OCI-LY1 (cell line): ENCODE measurements at regions not wholly inside any gene's neighbourhood (a gene's known extent, or its start where the extent isn't known, plus 50 kb on each side); places are given as distances from the start of the nearest gene placed in this dataset.

Experiments used
- H2AFZ ChIP-seq: fragments of 200-600 bp; sonication (generic), shearing (Covaris generic); 2 replicates; pipeline ENCODE4 v1.6.0; 2014; ENCODE audit warnings: antibody characterized with exemption, mild to moderate bottlenecking, low read length
- H3F3A ChIP-seq: fragments of 200-600 bp; sonication (generic), shearing (Covaris generic); 2 replicates; pipeline ENCODE4 v1.6.0; 2014; ENCODE audit warnings: mild to moderate bottlenecking, antibody characterized with exemption, low read length, moderate library complexity; ENCODE audit not compliant: insufficient read depth
- H3K27ac ChIP-seq: fragments of 200-600 bp; sonication (generic); 2 replicates; pipeline ENCODE4 v1.5.1; 2014; ENCODE audit warnings: low read length, mixed run types, mild to moderate bottlenecking, low read depth; ENCODE audit not compliant: poor library complexity, severe bottlenecking
- H3K27me3 ChIP-seq: fragments of 200-600 bp; sonication (generic); 2 replicates; pipeline ENCODE4 v1.6.0; 2014; ENCODE audit warnings: antibody characterized with exemption, mild to moderate bottlenecking, low read length, moderate library complexity; ENCODE audit not compliant: insufficient read depth
- H3K36me3 ChIP-seq: fragments of 200-600 bp; sonication (generic); 2 replicates; pipeline ENCODE4 v1.6.1; 2014; ENCODE audit warnings: mild to moderate bottlenecking, antibody characterized with exemption, low read length, moderate library complexity, mixed read lengths; ENCODE audit not compliant: insufficient read depth
- H3K4me1 ChIP-seq: fragments of 200-600 bp; sonication (generic); 2 replicates; pipeline ENCODE4 v1.5.1; 2014; ENCODE audit warnings: mild to moderate bottlenecking, low read length, moderate library complexity; ENCODE audit not compliant: insufficient read depth, severe bottlenecking
- H3K4me2 ChIP-seq: fragments of 200-600 bp; sonication (generic), shearing (Covaris generic); 2 replicates; pipeline ENCODE4 v1.6.1; 2014; ENCODE audit warnings: low read length
- H3K4me3 ChIP-seq: fragments of 200-600 bp; sonication (generic); 2 replicates; pipeline ENCODE4 v1.5.1; 2014; ENCODE audit warnings: low read length, low read depth, mild to moderate bottlenecking, mixed read lengths; ENCODE audit not compliant: poor library complexity, severe bottlenecking
- H3K79me2 ChIP-seq: fragments of 200-600 bp; shearing (Covaris generic); 2 replicates; pipeline ENCODE4 v1.6.1; 2016; ENCODE audit warnings: mixed run types, low read length, mixed read lengths; ENCODE audit not compliant: insufficient read depth
- H3K9ac ChIP-seq: fragments of 200-600 bp; sonication (generic), shearing (Covaris generic); 2 replicates; pipeline ENCODE4 v1.6.1; 2014; ENCODE audit warnings: mild to moderate bottlenecking, low read length, mixed read lengths
- H3K9me2 ChIP-seq: fragments of 200-600 bp; sonication (generic), shearing (Covaris generic); 2 replicates; pipeline ENCODE4 v1.6.1; 2014; ENCODE audit warnings: low read depth, mild to moderate bottlenecking, low read length, mixed read lengths
- H3K9me3 ChIP-seq: fragments of 200-600 bp; shearing (Covaris generic); 2 replicates; pipeline ENCODE4 v1.6.1; 2014; ENCODE audit warnings: low read length, mixed read lengths
- H4K20me1 ChIP-seq: fragments of 200-600 bp; sonication (generic), shearing (Covaris generic); 2 replicates; pipeline ENCODE4 v1.6.0; 2016; ENCODE audit warnings: mild to moderate bottlenecking, low read length; ENCODE audit not compliant: insufficient read depth
- CTCF ChIP-seq: fragments of 200-600 bp; sonication (generic), shearing (Covaris generic); IDR thresholded peaks from 2 replicates; pipeline ENCODE4 v1.5.1; 2017; ENCODE audit warnings: mild to moderate bottlenecking, antibody characterized with exemption, low read length, moderate library complexity, mixed read lengths
- EZH2 ChIP-seq: fragments of 200-600 bp; sonication (generic), shearing (Covaris generic); IDR thresholded peaks from 2 replicates; pipeline ENCODE4 v1.8.0; 2017; ENCODE audit warnings: borderline replicate concordance, mixed run types, mild to moderate bottlenecking, antibody characterized with exemption, low read length, moderate library complexity, mixed read lengths

GRCh38 chr17:77462090-77462489, 321.3 kb downstream of the SEC14L1 start:
- Histone ChIP-seq H3K4me3 (peak overlapping the region; percentile 34), H3K4me1 (peaks cover 99% of the 10 kb centered on the region), H2AFZ (no peak overlapping the region), H3K79me2 (peaks cover 61% of the 10 kb centered on the region), H3K9me2 (no peaks in the 10 kb centered on the region), H3K4me2 (peak overlapping the region; percentile 46), H3K9ac (peak overlapping the region; percentile 97), H4K20me1 (no peaks in the 10 kb centered on the region), H3K36me3 (peaks cover 56% of the 10 kb centered on the region; the same call in 1 of the 2 replicates), H3K27ac (peak overlapping the region; percentile 99), H3K27me3 (no peaks in the 10 kb centered on the region), H3F3A (peaks cover 8% of the 10 kb centered on the region), H3K9me3 (no peaks in the 10 kb centered on the region)
- TF ChIP-seq CTCF: no peak
- no peak for TF ChIP-seq EZH2

DNA sequence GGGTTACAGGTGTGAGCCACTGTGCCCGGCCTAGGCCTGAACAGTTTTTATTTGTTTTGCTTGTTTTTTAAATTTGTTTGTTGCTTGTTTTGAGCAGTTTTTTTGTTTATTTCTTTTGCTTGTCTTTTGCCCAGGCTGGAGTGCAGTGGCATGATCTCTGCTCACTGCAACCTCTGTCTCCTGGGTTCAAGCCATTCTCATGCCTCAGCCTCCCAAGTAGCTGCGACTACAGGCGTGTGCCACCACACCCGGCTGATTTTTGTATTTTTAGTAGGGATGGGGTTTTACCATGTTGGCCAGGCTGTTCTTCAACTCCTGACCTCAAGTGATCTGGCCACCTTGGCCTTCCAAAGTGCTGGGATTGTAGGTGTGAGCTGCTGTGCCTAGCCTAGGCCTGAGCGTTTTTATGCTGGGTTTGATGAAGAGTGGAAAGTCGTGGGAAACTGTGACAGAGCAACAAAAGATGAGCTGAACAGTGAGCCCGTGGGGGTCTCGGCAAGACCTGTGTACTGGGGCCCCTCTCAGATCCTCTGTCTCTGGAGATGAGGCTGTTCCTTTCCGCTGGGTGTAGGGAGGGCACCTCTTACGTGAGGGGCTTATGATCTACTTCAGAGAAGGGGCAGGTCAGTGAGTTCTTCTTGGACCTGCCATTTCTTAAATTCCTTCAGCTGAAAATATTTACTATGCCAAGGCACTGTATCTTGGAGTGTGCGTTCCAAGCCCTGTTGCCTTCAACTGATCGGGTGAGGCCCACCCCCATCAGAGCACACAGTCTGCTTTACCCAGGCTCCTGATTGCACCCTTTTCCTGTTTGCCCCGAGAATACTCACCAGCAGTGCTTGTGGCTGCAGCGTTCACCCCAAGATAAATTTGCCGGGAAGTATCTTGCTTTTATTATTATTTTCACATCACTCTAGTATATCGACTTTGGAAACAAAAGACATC, 322.1 kb downstream of the SEC14L1 start:
- H3K9me3 ChIP-seq: no peaks in the 10 kb centered on the region
- peaks cover 8% of the 10 kb centered on the region for H3F3A ChIP-seq
- H4K20me1 ChIP-seq: no peaks in the 10 kb centered on the region
- peak overlapping the region; percentile 97; the same call in 1 of the 2 replicates for H3K9ac ChIP-seq
- H3K27me3 ChIP-seq: no peaks in the 10 kb centered on the region
- H3K4me2 ChIP-seq: peak overlapping the region; percentile 46
- no peaks in the 10 kb centered on the region for H3K9me2 ChIP-seq
- H3K27ac ChIP-seq: peak overlapping the region; percentile 99
- peaks cover 61% of the 10 kb centered on the region for H3K79me2 ChIP-seq
- no peak overlapping the region for H2AFZ ChIP-seq
- H3K36me3 ChIP-seq: peaks cover 58% of the 10 kb centered on the region
- TF ChIP-seq CTCF (no peak), EZH2 (no peak)
- peaks cover 99% of the 10 kb centered on the region for H3K4me1 ChIP-seq
- peak overlapping the region; percentile 34 for H3K4me3 ChIP-seq

DNA sequence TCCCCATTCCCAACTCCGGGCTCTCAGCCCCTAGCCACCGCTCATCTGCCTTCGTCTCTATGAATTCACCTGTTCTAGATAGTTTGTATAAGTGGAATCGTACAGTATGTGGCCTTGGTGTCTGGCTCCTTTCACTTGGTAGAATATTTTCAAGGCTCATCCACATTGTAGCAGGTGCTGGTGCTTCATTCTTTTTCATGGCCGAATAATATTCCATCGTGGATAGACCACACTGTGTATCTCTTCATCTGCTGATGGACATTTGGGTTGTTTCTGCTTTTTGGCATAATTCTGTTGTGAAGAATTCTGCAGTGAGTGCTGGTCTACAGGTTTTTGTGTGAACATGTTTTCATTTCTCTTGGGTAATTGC, 324.2 kb downstream of the SEC14L1 start:
- no peaks in the 10 kb centered on the region for H4K20me1 ChIP-seq
- peaks cover 8% of the 10 kb centered on the region for H3F3A ChIP-seq
- peaks cover 99% of the 10 kb centered on the region for H3K4me1 ChIP-seq

More for the DNA sequence above, 324.2 kb downstream of the SEC14L1 start:
- Histone ChIP-seq H3K79me2 (peaks cover 71% of the 10 kb centered on the region), H3K4me3 (peak overlapping the region; percentile 47), H3K9me2 (no peaks in the 10 kb centered on the region), H2AFZ (no peak overlapping the region), H3K27me3 (no peaks in the 10 kb centered on the region), H3K9ac (peak overlapping the region; percentile 56), H3K36me3 (peaks cover 61% of the 10 kb centered on the region), H3K27ac (peak overlapping the region; percentile 99), H3K9me3 (no peaks in the 10 kb centered on the region), H3K4me2 (peak overlapping the region; percentile 66)
- no peak for TF ChIP-seq CTCF
- no peak for TF ChIP-seq EZH2
